HG03196 (cell line): ENCODE measurements at regions not wholly inside any gene's neighbourhood (a gene's known extent, or its start where the extent isn't known, plus 50 kb on each side); places are given as distances from the start of the nearest gene placed in this dataset.

Experiments used
- ATAC-seq: cut with Tn5 transposase; IDR thresholded peaks from one replicate; pipeline ENCODE4 v1.9.1; 2021; ENCODE audit not compliant: unreplicated experiment

DNA sequence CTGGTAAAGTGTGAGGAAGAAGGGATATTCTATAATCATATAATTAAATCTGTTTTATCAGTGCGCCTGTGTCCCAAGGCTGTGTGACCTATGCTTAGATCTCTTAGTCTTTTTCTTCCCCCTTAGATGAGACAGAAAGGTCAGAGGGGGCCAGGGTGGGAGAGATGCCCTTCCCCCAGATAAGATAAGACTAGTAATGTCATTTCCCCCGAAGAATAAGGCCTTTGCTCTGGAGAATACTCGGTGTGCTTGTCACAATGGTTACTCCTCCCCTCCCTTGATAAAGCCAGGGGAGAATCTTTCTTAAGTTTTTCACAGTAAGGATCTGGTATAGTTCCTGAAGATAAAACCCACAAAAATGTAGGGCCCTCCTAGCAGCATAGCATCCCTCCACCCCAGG, 1041.8 kb downstream of the SORCS3 start:
- no peak for ATAC-seq

DNA sequence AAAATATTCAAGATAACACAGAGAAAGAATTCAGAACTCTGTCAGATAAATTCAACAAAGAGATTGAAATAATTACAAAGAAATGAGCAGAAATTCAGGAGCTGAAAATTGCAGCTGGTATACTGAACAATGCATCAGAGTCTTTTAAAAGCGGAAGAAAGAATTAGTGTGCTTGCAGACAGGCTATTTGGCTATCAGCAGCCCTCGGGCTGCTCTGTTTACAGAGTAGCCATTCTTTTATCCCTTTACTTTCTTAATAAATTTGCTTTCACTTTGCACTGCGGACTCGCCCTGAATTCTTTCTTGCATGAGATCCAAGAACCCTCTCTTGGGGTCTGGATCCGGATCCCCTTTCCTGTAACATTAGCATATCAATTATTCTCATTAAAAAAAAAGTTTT, 1040.0 kb downstream of the SORCS3 start:
- ATAC-seq, result no peak

DNA sequence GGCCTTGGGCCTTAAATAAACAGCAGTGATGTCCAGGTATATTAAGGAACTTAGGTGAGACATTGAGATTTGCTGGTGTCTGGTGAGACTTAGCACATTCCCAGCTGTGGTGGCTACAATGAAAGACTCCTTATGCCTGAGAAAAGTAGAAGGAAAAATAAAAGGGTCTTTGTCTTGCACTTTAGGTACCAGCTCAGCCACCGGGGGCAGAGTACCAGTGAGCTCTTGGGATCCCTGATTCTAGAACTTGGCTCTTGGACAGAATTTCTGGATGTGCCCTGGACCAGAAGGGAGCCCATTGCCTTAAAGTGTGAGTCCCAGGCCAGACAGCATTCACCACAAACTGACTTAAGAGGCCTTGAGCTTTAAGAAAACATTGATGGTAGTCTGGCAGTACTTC, 1038.7 kb downstream of the SORCS3 start:
- ATAC-seq, result no peak

DNA sequence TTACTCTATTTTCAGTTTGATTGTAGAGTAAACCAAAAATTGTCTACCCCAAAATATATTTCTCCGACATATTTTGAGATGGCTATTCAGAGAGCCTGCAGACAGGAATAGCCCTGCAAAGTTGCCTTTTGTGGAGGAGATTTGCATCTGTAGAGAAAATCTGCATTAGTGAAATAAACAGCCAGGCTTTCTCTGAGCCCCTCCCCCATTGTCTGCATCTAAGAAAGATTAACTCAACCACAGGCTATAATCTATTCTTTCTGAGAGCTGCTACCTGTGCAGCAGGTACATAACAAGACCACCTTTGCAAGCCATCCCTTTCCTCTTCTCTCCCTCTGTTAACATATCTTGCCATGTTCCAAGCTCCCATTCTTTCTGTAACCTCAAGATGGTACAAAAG, 1034.2 kb downstream of the SORCS3 start:
- ATAC-seq, result no peak

DNA sequence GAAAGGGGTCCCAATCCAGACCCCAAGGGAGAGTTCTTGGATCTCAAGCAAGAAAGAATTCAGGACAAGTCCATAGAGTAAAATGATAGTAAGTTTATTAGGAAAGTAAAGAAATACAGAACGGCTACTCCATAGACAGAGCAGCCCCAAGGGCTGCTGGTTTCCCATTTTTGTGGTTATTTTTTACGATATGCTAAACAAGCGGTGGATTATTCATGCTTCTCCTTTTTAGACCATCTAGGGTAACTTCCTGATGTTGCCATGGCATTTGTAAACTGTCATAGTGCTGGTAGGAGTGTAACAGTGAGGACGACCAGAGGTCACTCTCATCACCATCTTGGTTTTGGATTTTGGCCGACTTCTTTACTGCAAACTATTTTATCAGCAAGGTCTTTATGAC, 1033.4 kb downstream of the SORCS3 start:
- ATAC-seq, result no peak

DNA sequence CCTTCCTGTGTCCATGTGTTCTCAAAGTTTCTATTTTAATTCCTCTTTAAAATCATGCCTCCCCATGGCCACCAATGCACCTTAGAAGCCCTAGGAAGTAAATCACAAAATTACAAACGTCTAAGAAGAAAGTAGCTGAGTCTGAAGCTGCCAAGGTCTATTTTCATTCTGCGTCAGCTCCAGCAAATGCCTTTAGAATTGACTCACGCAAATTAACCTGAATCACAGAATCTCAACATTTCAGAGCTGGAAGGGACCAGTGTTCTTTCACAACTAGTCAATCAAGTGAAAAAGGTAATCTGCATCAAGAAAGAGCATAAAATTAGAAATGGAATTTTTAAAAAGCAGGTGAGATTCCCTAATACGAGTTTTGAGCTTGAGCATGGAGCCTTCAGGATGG, 1017.6 kb downstream of the SORCS3 start:
- ATAC-seq, result no peak

DNA sequence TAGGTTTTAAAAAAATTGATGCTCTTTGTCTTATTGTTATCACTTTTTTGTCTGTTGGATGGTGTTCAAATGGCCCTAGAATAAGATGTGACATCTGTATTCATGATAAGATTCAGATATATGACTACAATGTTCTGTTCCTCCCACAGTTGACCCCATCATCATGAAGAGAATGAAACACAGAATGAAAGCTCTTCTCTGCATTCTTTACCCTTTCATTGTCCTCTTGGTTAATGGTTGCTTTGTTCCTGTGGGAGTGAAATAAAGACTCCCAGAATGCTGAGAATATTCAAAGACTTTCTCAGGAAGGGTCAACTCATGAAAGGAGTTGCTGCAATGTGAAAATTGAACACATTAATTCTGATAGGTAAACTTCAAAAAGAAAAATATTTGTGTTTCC, 1015.8 kb downstream of the SORCS3 start:
- no peak for ATAC-seq

DNA sequence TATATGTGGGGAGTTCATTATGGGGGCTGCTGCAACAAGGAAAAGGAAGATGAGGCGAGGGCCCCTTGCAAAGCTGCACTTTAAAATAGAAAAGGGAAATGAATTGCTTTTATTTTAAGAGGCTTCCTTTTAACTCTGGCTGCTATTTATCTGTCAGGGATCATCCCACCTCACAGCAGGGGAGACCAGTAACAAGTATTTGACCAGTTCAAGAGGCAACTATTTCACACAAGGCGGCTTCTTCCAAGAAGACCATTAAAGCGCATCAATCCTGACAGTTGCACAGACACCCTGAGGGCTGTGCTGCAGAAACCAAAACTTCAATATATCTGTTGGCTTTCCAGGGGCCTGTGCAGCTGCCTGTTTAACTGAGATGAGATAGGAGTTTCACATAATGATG, 1009.2 kb downstream of the SORCS3 start:
- ATAC-seq, result no peak

DNA sequence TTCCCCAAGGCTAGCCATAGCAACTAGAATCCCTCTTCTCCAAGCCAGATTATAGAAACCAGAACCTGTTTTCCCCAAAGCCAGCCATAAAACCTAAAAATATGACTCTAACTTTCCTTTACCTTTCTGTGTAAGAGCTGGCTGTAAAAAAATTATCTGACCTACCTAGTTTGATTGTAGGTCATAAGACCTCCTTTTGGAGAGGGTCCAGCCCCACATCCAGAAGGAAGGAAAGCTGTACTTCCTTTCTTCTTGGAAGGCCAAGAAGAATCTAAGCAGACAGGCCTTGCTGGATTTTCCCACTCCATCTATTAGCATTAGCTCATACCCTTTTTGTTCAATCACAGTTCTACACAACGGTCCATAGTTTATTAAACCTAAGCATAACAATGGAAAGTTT, 1006.3 kb downstream of the SORCS3 start:
- ATAC-seq, result no peak

DNA sequence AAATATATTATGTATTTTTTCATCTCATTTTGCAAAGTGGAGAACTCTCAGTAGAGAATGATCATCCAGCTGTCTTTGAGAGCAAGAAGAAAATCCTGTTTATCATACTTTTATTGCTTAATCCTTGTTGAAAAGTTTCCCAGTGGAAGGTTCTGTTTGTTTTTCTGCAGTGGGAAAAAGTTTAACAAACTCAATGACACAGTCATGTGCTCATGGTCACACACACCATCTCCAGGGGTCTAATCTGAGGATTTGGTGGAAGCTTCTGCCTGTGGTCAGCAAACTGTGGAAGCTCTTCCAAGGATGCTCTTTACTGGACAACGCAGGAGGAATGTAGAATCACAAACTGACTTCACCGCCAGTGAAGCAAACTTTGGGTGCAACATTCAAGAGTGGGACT, 1003.9 kb downstream of the SORCS3 start:
- ATAC-seq, result no peak

DNA sequence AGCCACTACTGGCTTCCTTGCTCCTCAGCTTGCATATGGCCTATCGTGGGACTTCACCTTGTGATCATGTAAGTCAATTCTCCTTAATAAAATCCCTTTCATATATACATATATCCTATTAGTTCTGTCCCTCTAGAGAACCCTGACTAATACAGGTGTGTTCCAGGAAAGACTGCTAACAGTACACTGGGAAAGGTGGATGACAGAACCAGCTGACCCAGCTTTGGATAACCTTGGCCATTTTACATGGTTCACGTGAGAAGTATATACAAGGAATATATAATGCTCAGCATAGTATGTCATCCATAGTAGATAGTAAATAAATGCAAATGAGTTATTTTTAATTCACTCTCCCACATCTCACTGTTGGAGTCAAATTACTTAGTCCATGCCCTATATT, 1003.5 kb downstream of the SORCS3 start:
- ATAC-seq, result no peak

DNA sequence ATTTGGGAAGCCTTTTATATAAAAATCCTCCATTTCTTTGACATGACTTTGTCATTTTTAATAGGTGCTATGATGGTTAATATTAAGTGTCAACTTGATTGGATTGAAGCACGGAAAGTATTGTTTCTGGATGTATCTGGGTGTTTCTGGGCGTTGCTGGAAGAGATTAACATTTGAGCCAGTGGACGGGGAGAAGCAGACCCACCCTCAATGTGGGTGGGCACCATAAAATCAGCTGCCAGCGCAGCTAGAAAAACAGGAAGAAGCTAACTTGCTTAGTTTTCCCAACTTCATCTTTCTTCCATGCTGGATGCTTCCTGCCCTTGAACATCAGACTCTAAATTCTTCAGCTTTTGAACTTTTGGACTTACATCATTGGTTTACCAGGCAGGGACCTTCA, 1003.0 kb downstream of the SORCS3 start:
- no peak for ATAC-seq

DNA sequence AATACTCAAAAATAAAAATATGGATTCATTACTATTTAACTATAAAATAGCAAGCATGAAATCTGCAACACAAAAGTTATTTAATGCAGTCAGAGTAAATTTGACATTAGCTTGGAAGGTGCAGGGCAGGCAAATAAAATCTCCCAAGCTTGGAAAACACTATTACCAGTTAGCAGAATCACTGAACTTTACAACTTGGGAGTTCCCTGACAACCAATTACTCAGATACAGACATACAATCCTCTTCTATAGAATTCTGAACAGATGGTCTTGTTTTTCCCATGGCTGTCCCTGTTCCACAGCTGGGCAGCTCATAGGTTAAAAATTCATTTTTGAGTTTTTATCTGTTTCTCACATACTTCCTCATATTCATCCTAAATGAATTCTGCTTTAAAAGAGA, 1002.6 kb downstream of the SORCS3 start:
- no peak for ATAC-seq

DNA sequence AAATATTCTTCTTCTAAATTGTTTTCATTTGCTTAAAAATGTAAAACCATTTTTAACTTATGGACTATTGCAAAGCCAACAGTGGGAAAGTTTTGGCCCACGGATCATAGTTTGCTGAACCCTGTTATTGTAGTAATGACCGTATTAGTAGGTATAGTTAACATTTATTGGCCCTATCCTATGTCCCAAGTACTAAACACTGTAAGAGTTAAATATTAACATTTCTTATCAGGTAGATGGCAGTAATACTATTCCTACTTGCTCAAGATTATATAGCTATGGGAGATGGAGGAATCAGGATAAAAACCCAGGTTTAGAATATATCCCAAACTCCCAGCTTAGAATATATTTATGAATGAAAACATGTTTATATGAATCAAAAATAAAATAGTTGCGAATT, 993.2 kb downstream of the SORCS3 start:
- no peak for ATAC-seq

DNA sequence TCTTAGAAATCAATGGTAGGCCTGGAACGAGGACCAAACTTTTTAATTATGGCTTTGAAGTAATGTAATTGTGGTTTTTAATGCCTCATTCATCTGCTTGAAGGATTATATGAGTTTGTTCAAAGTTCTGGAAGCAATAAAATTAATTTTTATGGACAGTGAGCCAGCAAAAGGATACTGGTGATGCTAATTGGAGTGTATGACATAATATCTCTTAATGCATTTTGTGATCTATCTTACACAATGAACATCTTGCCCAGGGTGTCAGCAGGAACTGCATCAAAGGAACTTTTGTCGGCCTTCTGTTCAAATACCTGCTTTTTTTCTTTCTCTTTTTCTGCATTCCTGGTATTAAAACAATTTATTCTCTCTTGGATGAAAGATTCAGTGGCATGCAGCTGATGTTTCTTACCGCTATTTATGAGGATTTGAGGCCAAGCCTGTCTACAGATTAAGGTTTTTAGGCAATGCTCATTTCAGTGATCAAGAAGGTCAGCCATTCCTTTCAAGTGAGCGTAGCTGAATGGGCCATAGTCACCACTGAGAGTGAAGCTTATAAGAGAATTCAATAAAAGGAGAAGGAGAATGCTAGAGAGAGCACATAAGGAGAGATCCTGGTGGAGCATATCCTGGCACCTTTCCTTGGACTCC, 974.8 kb downstream of the SORCS3 start:
- ATAC-seq, result no peak

DNA sequence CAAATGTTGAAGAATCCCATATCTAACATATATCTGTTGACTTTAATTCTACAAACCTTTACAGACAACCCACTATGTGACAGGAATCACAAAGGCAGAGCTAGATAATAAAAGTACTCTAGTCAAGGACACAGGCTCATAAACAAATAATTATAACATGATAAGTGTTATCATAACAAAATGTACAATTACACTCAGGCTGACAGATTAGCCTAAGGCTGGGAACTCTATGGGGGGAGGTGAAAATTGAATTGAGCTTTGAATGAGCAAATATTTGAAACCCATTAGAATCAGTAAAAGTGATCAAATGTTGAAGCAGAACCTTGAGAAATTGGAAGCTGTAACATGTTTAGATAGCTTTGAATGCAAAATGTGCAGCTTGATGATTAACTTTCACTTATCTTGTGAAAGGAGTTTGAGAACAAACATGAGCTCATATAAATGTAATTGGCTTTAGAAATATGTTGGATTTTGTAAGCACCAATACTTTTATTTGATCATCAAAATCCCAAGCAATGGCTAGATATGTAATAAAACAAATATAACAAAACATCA, 970.2 kb downstream of the SORCS3 start:
- no peak for ATAC-seq

DNA sequence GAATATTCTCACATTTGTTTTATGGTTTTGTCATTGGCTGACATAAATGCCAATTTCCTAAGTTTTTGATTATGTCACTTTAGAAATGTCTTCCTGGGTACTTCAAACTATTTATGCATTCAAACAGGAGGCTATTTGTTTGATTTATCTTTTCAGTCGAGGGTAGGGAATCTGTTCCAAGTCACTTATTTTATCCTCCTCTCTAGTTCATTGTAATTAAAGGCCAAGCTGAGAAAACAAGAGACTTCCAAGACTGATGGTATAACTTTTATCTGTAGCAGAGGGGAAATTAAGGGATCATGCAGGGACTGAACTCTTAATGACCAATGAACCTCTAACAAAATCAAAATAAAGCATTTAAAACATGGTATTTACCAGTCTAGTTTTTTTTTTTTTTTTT, 968.4 kb downstream of the SORCS3 start:
- no peak for ATAC-seq

DNA sequence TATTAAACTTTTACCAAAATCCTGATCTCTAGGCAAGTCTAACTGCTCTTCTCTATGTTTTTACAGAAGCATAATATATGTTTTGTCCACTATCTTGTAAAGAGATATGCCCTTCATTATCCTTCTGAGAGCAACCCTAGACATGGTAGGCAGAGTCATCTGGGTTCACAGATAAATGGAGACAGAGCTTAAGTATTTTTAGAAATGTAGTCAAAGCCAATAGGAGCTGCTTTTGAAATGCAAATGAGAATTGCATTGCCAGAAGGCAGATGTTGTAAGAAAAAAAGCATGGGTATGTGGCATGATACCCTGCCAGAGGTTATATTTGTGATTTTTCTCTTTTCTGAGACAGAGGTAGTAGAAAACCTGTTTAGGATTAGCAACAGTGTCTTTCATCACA, 964.8 kb downstream of the SORCS3 start:
- no peak for ATAC-seq

DNA sequence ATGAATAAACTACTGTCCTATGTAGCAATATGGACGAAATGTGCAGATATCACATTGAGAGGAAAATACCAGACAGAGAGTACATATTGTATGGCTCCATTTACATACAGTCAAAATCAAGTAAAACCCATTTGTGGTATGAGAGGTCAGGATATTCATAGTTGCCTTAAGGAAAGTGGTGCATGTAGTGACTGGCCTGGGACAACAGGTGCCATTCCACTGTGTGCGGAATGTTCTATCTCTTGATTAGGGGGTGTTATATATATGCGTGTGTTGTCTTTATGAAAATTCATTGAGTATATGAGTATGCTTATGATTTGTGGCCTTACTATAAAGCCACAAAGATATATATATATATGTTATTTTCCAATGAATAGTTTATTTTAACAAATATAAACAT, 964.0 kb downstream of the SORCS3 start:
- ATAC-seq, result no peak

DNA sequence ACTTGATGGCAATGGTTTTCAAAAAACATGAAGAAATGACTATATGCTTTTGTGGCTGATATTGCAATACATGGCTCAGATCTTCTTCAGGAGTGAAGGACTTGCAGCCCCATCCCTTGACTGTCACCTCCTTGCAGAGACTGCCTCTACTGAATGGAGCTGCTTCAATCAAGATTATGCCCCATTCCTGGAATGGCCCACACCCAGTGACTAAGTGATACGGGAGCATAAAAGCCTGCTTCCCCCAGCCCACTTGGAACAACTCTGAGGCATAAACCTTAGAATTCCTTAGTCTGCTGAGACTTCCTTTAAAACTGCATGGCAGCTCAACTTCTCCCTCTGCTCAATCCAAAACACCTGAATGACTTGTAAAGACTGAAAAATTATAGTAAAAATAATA, 957.1 kb downstream of the SORCS3 start:
- no peak for ATAC-seq

DNA sequence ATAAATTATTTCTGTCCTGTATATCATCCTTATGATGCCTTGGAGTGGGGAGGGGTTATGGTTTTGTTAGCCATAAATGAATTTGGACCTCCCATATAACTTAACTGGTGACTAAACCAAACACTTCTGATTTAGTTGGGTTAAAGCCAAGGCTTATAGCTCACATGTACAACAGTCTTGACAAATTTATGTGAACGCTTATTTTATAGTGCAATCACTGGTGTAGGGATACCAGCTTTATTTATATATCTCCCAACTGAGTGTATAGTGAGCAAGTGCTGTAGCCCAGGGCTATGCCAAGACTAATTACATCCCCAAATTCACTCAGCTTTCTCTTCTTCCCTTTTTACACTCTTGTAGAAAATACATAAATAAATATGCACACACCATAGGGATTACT, 956.2 kb downstream of the SORCS3 start:
- ATAC-seq, result no peak

DNA sequence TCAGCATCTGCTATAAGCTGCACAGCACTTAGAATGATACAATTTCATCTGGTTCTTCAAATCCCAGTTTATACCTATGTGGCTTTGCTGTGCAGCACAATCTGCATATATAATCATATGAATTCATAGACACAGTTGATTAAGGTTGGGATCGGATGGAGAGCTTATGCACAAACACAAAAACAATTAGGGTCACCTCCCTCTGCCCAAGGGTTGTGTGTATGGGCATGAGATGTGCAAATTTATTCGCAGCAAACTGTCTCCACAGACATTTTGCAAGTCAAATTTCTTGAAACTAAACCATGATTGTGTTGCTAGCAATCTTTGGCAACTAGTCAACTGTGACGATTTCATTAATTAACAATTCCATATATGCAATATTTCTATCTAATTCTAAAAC, 955.7 kb downstream of the SORCS3 start:
- ATAC-seq, result no peak

DNA sequence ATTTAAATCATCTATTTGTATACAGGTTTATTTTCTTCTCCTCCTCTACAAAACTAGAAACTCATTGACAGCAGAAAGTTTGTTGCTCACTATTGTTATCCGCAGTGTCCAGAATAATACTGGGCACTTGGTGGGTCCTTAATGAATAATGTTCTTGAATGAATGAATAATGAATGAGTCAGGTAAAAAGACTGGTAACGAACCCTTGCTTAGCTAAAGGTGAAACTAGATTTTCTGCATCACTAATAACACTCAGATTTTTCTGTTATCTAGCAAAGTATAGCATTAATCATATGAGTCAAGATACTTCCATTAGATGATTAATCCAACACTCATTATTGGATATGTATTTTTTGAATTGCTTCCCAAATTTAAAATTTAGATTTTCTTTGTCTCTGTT, 953.2 kb downstream of the SORCS3 start:
- no peak for ATAC-seq
